ENCODE measurements at regions not wholly inside any gene's neighbourhood (a gene's known extent, or its start where the extent isn't known, plus 50 kb on each side); places are given as distances from the start of the nearest gene placed in this dataset.

GRCh38 chr2:106991866-106992265, 105.9 kb upstream of the ST6GAL2 start:
- Mint-ChIP-seq H3K27ac (no peak overlapping the region), H3K4me1 (no peaks in the 10 kb centered on the region)
- no peak for ATAC-seq (ENCODE audit: low read depth in 2 of 2)

GRCh38 chr2:106995556-106995955, 109.6 kb upstream of the ST6GAL2 start:
- no peak for DNase-seq
- no peaks in the 10 kb centered on the region for H3K27me3 Mint-ChIP-seq
- no peak overlapping the region for H3K27ac Mint-ChIP-seq
- H3K4me3 Mint-ChIP-seq = no peak overlapping the region
- ATAC-seq (ENCODE audit: low read depth in 2 of 2) = no peak
- H3K4me1 Mint-ChIP-seq = no peaks in the 10 kb centered on the region
- no peaks in the 10 kb centered on the region for H3K36me3 Mint-ChIP-seq
- H3K9me3 Mint-ChIP-seq = peaks cover 0 to 11% (median 1%) of the 10 kb centered on the region in 7 donors

More at GRCh38 chr2:106991866-106992265, 105.9 kb upstream of the ST6GAL2 start:
- H3K27me3 Mint-ChIP-seq = no peaks in the 10 kb centered on the region
- peaks cover 0 to 4% (median 0%) of the 10 kb centered on the region in 7 donors for H3K9me3 Mint-ChIP-seq
- H3K36me3 Mint-ChIP-seq = no peaks in the 10 kb centered on the region
- H3K4me3 Mint-ChIP-seq = no peak overlapping the region
- no peak for DNase-seq

- Mint-ChIP-seq H3K27ac (no peak overlapping the region), H3K4me1 (no peaks in the 10 kb centered on the region), H3K27me3 (no peaks in the 10 kb centered on the region), H3K36me3 (no peaks in the 10 kb centered on the region), H3K9me3 (peaks cover 0 to 11% (median 1%) of the 10 kb centered on the region in 7 donors), H3K4me3 (no peak overlapping the region)
- DNase-seq (no peak), ATAC-seq (ENCODE audit: low read depth in 2 of 2) (no peak)
Observed at GRCh38 chr2:106996171-106996769, 110.3 kb upstream of the ST6GAL2 start.

GRCh38 chr2:106997204-106997603, 111.2 kb upstream of the ST6GAL2 start:
- Mint-ChIP-seq H3K4me1 (no peaks in the 10 kb centered on the region), H3K27ac (no peak overlapping the region), H3K4me3 (no peak overlapping the region), H3K27me3 (no peaks in the 10 kb centered on the region), H3K36me3 (no peaks in the 10 kb centered on the region), H3K9me3 (peaks cover 0 to 11% (median 0%) of the 10 kb centered on the region in 7 donors)
- ATAC-seq (ENCODE audit: low read depth in 2 of 2) (no peak), DNase-seq (no peak)

GRCh38 chr2:107001062-107001461, 115.1 kb upstream of the ST6GAL2 start:
- Mint-ChIP-seq H3K27me3 (no peaks in the 10 kb centered on the region), H3K9me3 (peaks cover 0 to 12% (median 0%) of the 10 kb centered on the region in 7 donors), H3K4me3 (no peak overlapping the region), H3K36me3 (no peaks in the 10 kb centered on the region), H3K27ac (no peak overlapping the region), H3K4me1 (no peaks in the 10 kb centered on the region)
- DNase-seq = no peak
- ATAC-seq (ENCODE audit: low read depth in 2 of 2) = no peak

- Mint-ChIP-seq H3K27ac (no peak overlapping the region), H3K4me3 (no peak overlapping the region), H3K9me3 (peaks cover 0 to 16% (median 1%) of the 10 kb centered on the region in 7 donors), H3K36me3 (no peaks in the 10 kb centered on the region), H3K4me1 (no peaks in the 10 kb centered on the region), H3K27me3 (no peaks in the 10 kb centered on the region)
- no peak for ATAC-seq (ENCODE audit: low read depth in 2 of 2)
- DNase-seq = no peak
Observed at GRCh38 chr2:107001551-107001950, 115.6 kb upstream of the ST6GAL2 start.

- Mint-ChIP-seq H3K36me3 (no peaks in the 10 kb centered on the region), H3K9me3 (peaks cover 0 to 20% (median 1%) of the 10 kb centered on the region in 7 donors), H3K4me1 (no peaks in the 10 kb centered on the region), H3K27ac (no peak overlapping the region), H3K4me3 (no peak overlapping the region), H3K27me3 (no peaks in the 10 kb centered on the region)
- no peak for ATAC-seq (ENCODE audit: low read depth in 2 of 2)
- no peak for DNase-seq
Observed at GRCh38 chr2:107001964-107002696, 116.2 kb upstream of the ST6GAL2 start.

GRCh38 chr2:107002735-107003134, 116.8 kb upstream of the ST6GAL2 start:
- Mint-ChIP-seq H3K9me3 (peaks cover 0 to 14% (median 1%) of the 10 kb centered on the region in 7 donors), H3K36me3 (no peaks in the 10 kb centered on the region), H3K27ac (no peak overlapping the region), H3K27me3 (no peaks in the 10 kb centered on the region), H3K4me3 (no peak overlapping the region), H3K4me1 (no peaks in the 10 kb centered on the region)
- ATAC-seq (ENCODE audit: low read depth in 2 of 2) (no peak), DNase-seq (no peak)

- ATAC-seq (ENCODE audit: low read depth in 2 of 2) (no peak), DNase-seq (no peak)
- H3K36me3 Mint-ChIP-seq = no peaks in the 10 kb centered on the region
- no peak overlapping the region for H3K4me3 Mint-ChIP-seq
- H3K4me1 Mint-ChIP-seq = no peaks in the 10 kb centered on the region
- H3K27ac Mint-ChIP-seq = no peak overlapping the region
- H3K9me3 Mint-ChIP-seq = peaks cover 0 to 14% (median 0%) of the 10 kb centered on the region in 7 donors
- H3K27me3 Mint-ChIP-seq = no peaks in the 10 kb centered on the region
Observed at GRCh38 chr2:107005853-107006252, 119.9 kb upstream of the ST6GAL2 start.

GRCh38 chr2:107006836-107007235, 120.9 kb upstream of the ST6GAL2 start:
- ATAC-seq (ENCODE audit: low read depth in 2 of 2) (no peak), DNase-seq (no peak)
- H3K4me1 Mint-ChIP-seq = no peaks in the 10 kb centered on the region
- no peak overlapping the region for H3K4me3 Mint-ChIP-seq
- no peaks in the 10 kb centered on the region for H3K27me3 Mint-ChIP-seq
- peaks cover 0 to 20% (median 0%) of the 10 kb centered on the region in 7 donors for H3K9me3 Mint-ChIP-seq
- no peaks in the 10 kb centered on the region for H3K36me3 Mint-ChIP-seq
- H3K27ac Mint-ChIP-seq = no peak overlapping the region

- Mint-ChIP-seq H3K4me1 (no peaks in the 10 kb centered on the region), H3K4me3 (no peak overlapping the region)
Observed at GRCh38 chr2:107007927-107008326, 122.0 kb upstream of the ST6GAL2 start.

GRCh38 chr2:107008843-107009242, 122.9 kb upstream of the ST6GAL2 start:
- Mint-ChIP-seq H3K36me3 (no peaks in the 10 kb centered on the region), H3K9me3 (peaks cover 0 to 20% (median 0%) of the 10 kb centered on the region in 7 donors), H3K4me1 (no peaks in the 10 kb centered on the region), H3K4me3 (no peak overlapping the region), H3K27ac (no peak overlapping the region), H3K27me3 (no peaks in the 10 kb centered on the region)
- ATAC-seq (ENCODE audit: low read depth in 2 of 2) = no peak
- no peak for DNase-seq

More at GRCh38 chr2:107007927-107008326, 122.0 kb upstream of the ST6GAL2 start:
- H3K36me3 Mint-ChIP-seq = no peaks in the 10 kb centered on the region
- DNase-seq (no peak), ATAC-seq (ENCODE audit: low read depth in 2 of 2) (no peak)
- H3K27me3 Mint-ChIP-seq = no peaks in the 10 kb centered on the region
- H3K9me3 Mint-ChIP-seq = peaks cover 0 to 20% (median 0%) of the 10 kb centered on the region in 7 donors
- no peak overlapping the region for H3K27ac Mint-ChIP-seq

- H3K27me3 Mint-ChIP-seq = no peaks in the 10 kb centered on the region
- DNase-seq = no peak
- no peaks in the 10 kb centered on the region for H3K4me1 Mint-ChIP-seq
- peaks cover 0 to 20% (median 0%) of the 10 kb centered on the region in 7 donors for H3K9me3 Mint-ChIP-seq
- ATAC-seq (ENCODE audit: low read depth in 2 of 2) = no peak
- H3K4me3 Mint-ChIP-seq = no peak overlapping the region
- H3K27ac Mint-ChIP-seq = no peak overlapping the region
- H3K36me3 Mint-ChIP-seq = no peaks in the 10 kb centered on the region
Observed at GRCh38 chr2:107009275-107009674, 123.3 kb upstream of the ST6GAL2 start.

GRCh38 chr2:107012714-107013306, 126.8 kb upstream of the ST6GAL2 start:
- no peak for ATAC-seq (ENCODE audit: low read depth in 2 of 2)
- Mint-ChIP-seq H3K9me3 (peaks cover 0 to 6% (median 0%) of the 10 kb centered on the region in 7 donors), H3K36me3 (no peaks in the 10 kb centered on the region), H3K27me3 (no peaks in the 10 kb centered on the region), H3K27ac (no peak overlapping the region), H3K4me3 (no peak overlapping the region), H3K4me1 (no peaks in the 10 kb centered on the region)
- no peak for DNase-seq
